ENCODE measurements at regions not wholly inside any gene's neighbourhood (a gene's known extent, or its start where the extent isn't known, plus 50 kb on each side); places are given as distances from the start of the nearest gene placed in this dataset.

GRCh38 chr13:22298530-22298929 lies 627.7 kb downstream of the FGF9 start:
- H3K9me3 ChIP-seq (ENCODE audit: control insufficient read depth, insufficient read depth, low read length) = no peaks in the 10 kb centered on the region; the same call in 1 of the 2 replicates
- CTCF ChIA-PET = interaction anchor here (0.7 kb wide), 1 partner anchor 660 kb away, joined by 4 read pairs; no protein-coding TSS in a partner anchor
- POLR2A ChIA-PET = no interaction called here

DNA sequence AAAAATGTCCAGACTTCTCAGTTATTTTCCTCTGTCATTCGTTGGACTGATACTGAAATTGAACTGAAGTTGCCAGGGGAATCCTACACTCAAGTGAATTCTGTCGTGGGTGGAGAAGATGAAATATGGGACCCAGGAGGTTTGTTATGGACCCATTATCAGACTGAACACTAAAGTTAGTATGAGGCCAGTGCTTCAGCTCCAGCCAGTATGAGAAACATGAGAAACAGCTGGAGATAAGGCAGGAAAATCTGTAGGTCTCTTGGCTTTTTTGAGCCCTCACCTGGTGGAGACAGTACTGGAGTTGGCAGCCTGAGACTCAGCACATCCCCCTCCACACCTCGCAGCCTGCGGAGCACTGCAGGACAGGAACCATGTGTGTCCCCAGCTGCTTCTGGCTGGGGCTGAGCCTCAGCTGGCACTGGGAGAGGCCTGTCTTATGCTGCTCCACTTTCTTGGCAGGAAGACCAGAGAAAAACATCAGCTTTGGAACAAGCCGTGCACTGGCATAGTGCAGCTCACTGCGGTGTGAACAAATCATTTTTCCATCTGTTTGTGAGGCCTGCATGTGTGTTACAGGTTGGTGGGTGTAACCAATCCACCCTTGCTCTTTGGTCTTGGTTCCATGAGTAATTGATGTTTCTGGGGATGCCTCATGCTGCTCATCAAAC lies 641.0 kb downstream of the FGF9 start:
- TF ChIP-seq, protein P1, sequence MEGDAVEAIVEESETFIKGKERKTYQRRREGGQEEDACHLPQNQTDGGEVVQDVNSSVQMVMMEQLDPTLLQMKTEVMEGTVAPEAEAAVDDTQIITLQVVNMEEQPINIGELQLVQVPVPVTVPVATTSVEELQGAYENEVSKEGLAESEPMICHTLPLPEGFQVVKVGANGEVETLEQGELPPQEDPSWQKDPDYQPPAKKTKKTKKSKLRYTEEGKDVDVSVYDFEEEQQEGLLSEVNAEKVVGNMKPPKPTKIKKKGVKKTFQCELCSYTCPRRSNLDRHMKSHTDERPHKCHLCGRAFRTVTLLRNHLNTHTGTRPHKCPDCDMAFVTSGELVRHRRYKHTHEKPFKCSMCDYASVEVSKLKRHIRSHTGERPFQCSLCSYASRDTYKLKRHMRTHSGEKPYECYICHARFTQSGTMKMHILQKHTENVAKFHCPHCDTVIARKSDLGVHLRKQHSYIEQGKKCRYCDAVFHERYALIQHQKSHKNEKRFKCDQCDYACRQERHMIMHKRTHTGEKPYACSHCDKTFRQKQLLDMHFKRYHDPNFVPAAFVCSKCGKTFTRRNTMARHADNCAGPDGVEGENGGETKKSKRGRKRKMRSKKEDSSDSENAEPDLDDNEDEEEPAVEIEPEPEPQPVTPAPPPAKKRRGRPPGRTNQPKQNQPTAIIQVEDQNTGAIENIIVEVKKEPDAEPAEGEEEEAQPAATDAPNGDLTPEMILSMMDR (IDR thresholded peaks at IDR 0.05; ENCODE audit: low read depth, low read length) = no peak
- POLR2A ChIA-PET = no interaction called here
- CTCF ChIA-PET = no interaction called here

More at GRCh38 chr13:22298530-22298929, 627.7 kb downstream of the FGF9 start:
- Histone ChIP-seq H3K27ac (ENCODE audit: low read depth, low read length) (no peak overlapping the region), H3K4me3 (ENCODE audit: low read depth, low read length) (no peak overlapping the region), H3K27me3 (ENCODE audit: control insufficient read depth, insufficient read depth, low read length) (no peaks in the 10 kb centered on the region)
- TF ChIP-seq, protein P1 (IDR thresholded peaks at IDR 0.05; ENCODE audit: low read depth, low read length) = no peak
- no peak for DNase-seq (ENCODE audit: low read depth, low spot score)

GRCh38 chr13:22312405-22312803 lies 641.5 kb downstream of the FGF9 start:
- Histone ChIP-seq H3K27me3 (ENCODE audit: control insufficient read depth, insufficient read depth, low read length) (no peaks in the 10 kb centered on the region), H3K4me3 (ENCODE audit: low read depth, low read length) (no peak overlapping the region), H3K9me3 (ENCODE audit: control insufficient read depth, insufficient read depth, low read length) (peaks cover 12% of the 10 kb centered on the region), H3K27ac (ENCODE audit: low read depth, low read length) (no peak overlapping the region)
- CTCF ChIA-PET = no interaction called here
- DNase-seq (ENCODE audit: low read depth, low spot score) = no peak
- TF ChIP-seq, protein P1 (IDR thresholded peaks at IDR 0.05; ENCODE audit: low read depth, low read length) = no peak
- POLR2A ChIA-PET = no interaction called here

More for the DNA sequence above, 641.0 kb downstream of the FGF9 start:
- no peaks in the 10 kb centered on the region for H3K27me3 ChIP-seq (ENCODE audit: control insufficient read depth, insufficient read depth, low read length)
- H3K4me3 ChIP-seq (ENCODE audit: low read depth, low read length) = no peak overlapping the region
- no peak overlapping the region for H3K27ac ChIP-seq (ENCODE audit: low read depth, low read length)
- H3K9me3 ChIP-seq (ENCODE audit: control insufficient read depth, insufficient read depth, low read length) = peaks cover 12% of the 10 kb centered on the region
- DNase-seq (ENCODE audit: low read depth, low spot score) = no peak

DNA sequence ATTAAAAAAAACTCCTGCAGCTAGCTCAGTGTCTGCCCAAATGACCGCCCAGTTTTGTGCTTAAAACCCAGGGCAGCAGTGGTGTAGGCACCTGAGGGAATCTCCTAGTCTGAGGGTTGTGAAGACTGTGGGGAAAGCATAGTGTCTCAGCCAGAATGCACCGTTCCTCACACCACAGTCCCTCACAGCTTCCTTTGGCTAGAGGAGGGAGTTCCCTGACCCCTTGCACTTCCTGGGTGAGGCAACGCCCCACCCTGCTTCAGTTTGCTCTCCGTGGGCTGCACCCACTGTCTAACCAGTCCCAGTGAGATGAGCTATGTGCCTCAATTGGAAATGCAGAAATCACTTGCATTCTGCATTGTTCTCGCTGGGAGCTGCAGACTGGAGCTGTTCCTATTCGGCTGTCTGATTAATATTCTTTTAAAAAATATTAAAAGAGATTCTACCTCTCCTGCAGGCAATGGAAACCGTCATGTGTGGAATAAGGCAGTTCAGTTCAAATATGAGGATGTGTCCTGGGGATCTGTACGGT lies 645.7 kb downstream of the FGF9 start:
- DNase-seq (ENCODE audit: low read depth, low spot score) = no peak
- CTCF ChIA-PET = no interaction called here
- no peaks in the 10 kb centered on the region for H3K27me3 ChIP-seq (ENCODE audit: control insufficient read depth, insufficient read depth, low read length)
- POLR2A ChIA-PET = no interaction called here
- no peak overlapping the region for H3K27ac ChIP-seq (ENCODE audit: low read depth, low read length)
- TF ChIP-seq, protein P1 (IDR thresholded peaks at IDR 0.05; ENCODE audit: low read depth, low read length) = no peak
- H3K9me3 ChIP-seq (ENCODE audit: control insufficient read depth, insufficient read depth, low read length) = peaks cover 12% of the 10 kb centered on the region
- H3K4me3 ChIP-seq (ENCODE audit: low read depth, low read length) = no peak overlapping the region

- H3K27me3 ChIP-seq (ENCODE audit: control insufficient read depth, insufficient read depth, low read length) = no peaks in the 10 kb centered on the region
- H3K9me3 ChIP-seq (ENCODE audit: control insufficient read depth, insufficient read depth, low read length) = peaks cover 7% of the 10 kb centered on the region; the same call in 1 of the 2 replicates
- H3K4me3 ChIP-seq (ENCODE audit: low read depth, low read length) = no peak overlapping the region
- POLR2A ChIA-PET = no interaction called here
- CTCF ChIA-PET = no interaction called here
- no peak for DNase-seq (ENCODE audit: low read depth, low spot score)
- TF ChIP-seq, protein P1 (IDR thresholded peaks at IDR 0.05; ENCODE audit: low read depth, low read length) = no peak
- no peak overlapping the region for H3K27ac ChIP-seq (ENCODE audit: low read depth, low read length)
Measured at GRCh38 chr13:22320991-22321390, 650.1 kb downstream of the FGF9 start.

Measured in AG04450 (cell line).